Gastroesophageal sphincter (tissue), 3 donors: ENCODE measurements at regions not wholly inside any gene's neighbourhood (a gene's known extent, or its start where the extent isn't known, plus 50 kb on each side); places are given as distances from the start of the nearest gene placed in this dataset.

ENCODE experiments used
- EP300 ChIP-seq: sonication (generic); formaldehyde crosslinking; IDR thresholded peaks from one replicate; pipeline ENCODE4 v1.6.1; 2017; ENCODE audit warnings: antibody characterized with exemption, mild to moderate bottlenecking
- TF ChIP-seq, protein P1 (sequence below), 4 experiments: fragments of 200-600 bp in 2 of 4; fragments of 450-650 bp in 2 of 4; sonication (generic) in 1 of 4; IDR thresholded peaks; one replicate each; pipeline ENCODE4 v1.5.1; 2017 to 2019; ENCODE audit warnings: antibody characterized with exemption in 4 of 4, mild to moderate bottlenecking in 2 of 4, moderate library complexity in 2 of 4

DNA sequence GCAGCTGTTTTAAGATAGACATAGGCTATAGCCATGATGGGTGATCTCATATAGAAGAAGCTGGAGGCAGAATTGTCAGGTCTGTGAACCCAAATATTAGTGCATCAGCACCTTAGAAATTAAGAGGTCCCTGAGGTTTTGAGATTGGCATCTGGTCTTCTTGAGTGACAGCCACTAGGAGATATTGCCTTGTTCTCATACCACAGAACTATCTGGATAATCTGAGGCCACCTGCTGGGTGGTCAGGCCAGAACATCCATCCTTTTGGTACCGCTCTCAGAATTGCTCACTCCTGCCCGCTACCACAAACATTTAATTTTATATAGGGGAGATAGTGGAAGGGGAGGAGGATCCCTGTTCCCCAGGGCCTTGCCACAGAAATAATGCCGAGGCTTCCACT, 210.6 kb upstream of the ZPLD1 start:
- TF ChIP-seq EP300 = no peak
- TF ChIP-seq, protein P1, sequence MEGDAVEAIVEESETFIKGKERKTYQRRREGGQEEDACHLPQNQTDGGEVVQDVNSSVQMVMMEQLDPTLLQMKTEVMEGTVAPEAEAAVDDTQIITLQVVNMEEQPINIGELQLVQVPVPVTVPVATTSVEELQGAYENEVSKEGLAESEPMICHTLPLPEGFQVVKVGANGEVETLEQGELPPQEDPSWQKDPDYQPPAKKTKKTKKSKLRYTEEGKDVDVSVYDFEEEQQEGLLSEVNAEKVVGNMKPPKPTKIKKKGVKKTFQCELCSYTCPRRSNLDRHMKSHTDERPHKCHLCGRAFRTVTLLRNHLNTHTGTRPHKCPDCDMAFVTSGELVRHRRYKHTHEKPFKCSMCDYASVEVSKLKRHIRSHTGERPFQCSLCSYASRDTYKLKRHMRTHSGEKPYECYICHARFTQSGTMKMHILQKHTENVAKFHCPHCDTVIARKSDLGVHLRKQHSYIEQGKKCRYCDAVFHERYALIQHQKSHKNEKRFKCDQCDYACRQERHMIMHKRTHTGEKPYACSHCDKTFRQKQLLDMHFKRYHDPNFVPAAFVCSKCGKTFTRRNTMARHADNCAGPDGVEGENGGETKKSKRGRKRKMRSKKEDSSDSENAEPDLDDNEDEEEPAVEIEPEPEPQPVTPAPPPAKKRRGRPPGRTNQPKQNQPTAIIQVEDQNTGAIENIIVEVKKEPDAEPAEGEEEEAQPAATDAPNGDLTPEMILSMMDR (IDR thresholded peaks at IDR 0.05) = peak in 3 of 4 experiments; percentile 38 to 53 (median 52)
